Trophoblast cell (in vitro differentiated cells and primary cell): ENCODE measurements at regions not wholly inside any gene's neighbourhood (a gene's known extent, or its start where the extent isn't known, plus 50 kb on each side); places are given as distances from the start of the nearest gene placed in this dataset.

Experiments
- DNase-seq, 2 donors: peaks; one replicate each; pipeline ENCODE4 v3.0.0-alpha.2; 2016
- H2AFZ ChIP-seq: 2 replicates; pipeline ENCODE4 v1.6.1; 2013; ENCODE audit warnings: low read length, moderate library complexity, mild to moderate bottlenecking; ENCODE audit not compliant: insufficient read depth, poor library complexity
- H2AK5ac ChIP-seq: 2 replicates; pipeline ENCODE4 v1.6.1; 2013; ENCODE audit warnings: mild to moderate bottlenecking, low read length
- H2BK120ac ChIP-seq: 2 replicates; pipeline ENCODE4 v1.6.1; 2013; ENCODE audit warnings: low read length, mild to moderate bottlenecking, moderate library complexity; ENCODE audit not compliant: insufficient read depth, poor library complexity
- H2BK12ac ChIP-seq: 2 replicates; pipeline ENCODE4 v1.6.1; 2013; ENCODE audit warnings: mild to moderate bottlenecking, low read length, moderate library complexity
- H2BK5ac ChIP-seq: 2 replicates; pipeline ENCODE4 v1.6.1; 2013; ENCODE audit warnings: low read length, low read depth, moderate library complexity, mild to moderate bottlenecking; ENCODE audit not compliant: poor library complexity
- H3K14ac ChIP-seq: 2 replicates; pipeline ENCODE4 v1.6.1; 2013; ENCODE audit warnings: mild to moderate bottlenecking, low read length
- H3K18ac ChIP-seq: 2 replicates; pipeline ENCODE4 v1.6.1; 2013; ENCODE audit warnings: mild to moderate bottlenecking, low read length
- H3K23ac ChIP-seq: 2 replicates; pipeline ENCODE4 v1.6.1; 2013; ENCODE audit warnings: low read length
- H3K27ac ChIP-seq: 2 replicates; pipeline ENCODE4 v1.5.1; 2013; ENCODE audit warnings: low read depth, mild to moderate bottlenecking, inconsistent platforms, low read length, moderate library complexity
- H3K27me3 ChIP-seq: 2 replicates; pipeline ENCODE4 v1.6.1; 2013; ENCODE audit warnings: inconsistent platforms, mild to moderate bottlenecking, low read length, moderate library complexity; ENCODE audit not compliant: insufficient read depth
- H3K36me3 ChIP-seq, 2 experiments: 1 replicate in 1 of 2; 2 replicates in 1 of 2; pipeline ENCODE4 v1.6.1; 2013; ENCODE audit warnings: low read length in 2 of 2, mild to moderate bottlenecking in 2 of 2, moderate library complexity in 1 of 2; ENCODE audit not compliant: insufficient read depth in 2 of 2, control insufficient read depth in 1 of 2
- H3K4ac ChIP-seq: 2 replicates; pipeline ENCODE4 v1.6.1; 2013; ENCODE audit warnings: low read depth, mild to moderate bottlenecking, low read length, moderate library complexity
- H3K4me1 ChIP-seq, 2 experiments: 1 replicate in 1 of 2; 2 replicates in 1 of 2; pipeline ENCODE4 v1.6.1; 2013; ENCODE audit warnings: low read length in 2 of 2, mild to moderate bottlenecking in 2 of 2, moderate library complexity in 1 of 2; ENCODE audit not compliant: insufficient read depth in 2 of 2, control insufficient read depth in 1 of 2
- H3K4me2 ChIP-seq: 2 replicates; pipeline ENCODE4 v1.6.1; 2013; ENCODE audit warnings: inconsistent platforms, mild to moderate bottlenecking, low read length, moderate library complexity
- H3K4me3 ChIP-seq: 2 replicates; pipeline ENCODE4 v1.5.1; 2013; ENCODE audit warnings: mild to moderate bottlenecking, low read depth, low read length, inconsistent platforms
- H3K79me1 ChIP-seq: one replicate; pipeline ENCODE4 v1.6.1; 2013; ENCODE audit warnings: low read length
- H3K79me2 ChIP-seq: 2 replicates; pipeline ENCODE4 v1.6.1; 2013; ENCODE audit warnings: low read length, mild to moderate bottlenecking; ENCODE audit not compliant: control insufficient read depth, insufficient read depth, poor library complexity
- H3K9ac ChIP-seq: 2 replicates; pipeline ENCODE4 v1.6.1; 2013; ENCODE audit warnings: mild to moderate bottlenecking, low read length
- H3K9me3 ChIP-seq: 2 replicates; pipeline ENCODE4 v1.6.1; 2013; ENCODE audit warnings: low read depth, mild to moderate bottlenecking, control low read depth, inconsistent platforms, low read length; ENCODE audit not compliant: insufficient read depth
- H4K12ac ChIP-seq: 2 replicates; pipeline ENCODE4 v1.6.1; 2013; ENCODE audit warnings: low read depth, mild to moderate bottlenecking, low read length, moderate library complexity
- H4K8ac ChIP-seq: 2 replicates; pipeline ENCODE4 v1.6.1; 2013; ENCODE audit warnings: low read depth, mild to moderate bottlenecking, low read length, moderate library complexity
- H4K91ac ChIP-seq: one replicate; pipeline ENCODE4 v1.6.1; 2013; ENCODE audit warnings: low read depth, mild to moderate bottlenecking, low read length, moderate library complexity
- WGBS: extraction: QIAGEN DNeasy Blood & Tissue Kit; methylation state at CpG from one replicate; pipeline ENCODE4 v1.1.7; 2013; ENCODE audit warnings: missing lambda C conversion rate; ENCODE audit not compliant: insufficient read length, insufficient coverage; ENCODE audit errors: extremely low coverage; 5-methylcytosine and 5-hydroxymethylcytosine counted together

- Histone ChIP-seq H3K9ac (no peak overlapping the region), H3K23ac (no peak overlapping the region), H3K14ac (no peak overlapping the region), H2AFZ (no peak overlapping the region), H3K27me3 (no peaks in the 10 kb centered on the region), H3K4me3 (no peak overlapping the region), H3K79me1 (no peaks in the 10 kb centered on the region), H4K12ac (no peak overlapping the region), H3K4me2 (no peak overlapping the region), H3K9me3 (no peaks in the 10 kb centered on the region), H3K4ac (no peak overlapping the region), H3K27ac (no peak overlapping the region), H3K79me2 (no peaks in the 10 kb centered on the region), H2AK5ac (no peak overlapping the region), H2BK5ac (no peak overlapping the region), H3K36me3 (no peaks in the 10 kb centered on the region), H3K18ac (no peak overlapping the region), H4K8ac (no peak overlapping the region), H3K4me1 (peaks cover 0 to 4% of the 10 kb centered on the region in 2 experiments), H2BK120ac (no peak overlapping the region), H4K91ac (no peak overlapping the region), H2BK12ac (no peak overlapping the region)
- no peak for DNase-seq
- WGBS, result no CpG with 5 or more reads among the region's 2 CpGs
Observed at GRCh38 chr20:2242678-2243077, 53.1 kb upstream of the TGM3 start.

- Histone ChIP-seq H3K4me2 (no peak overlapping the region), H3K79me2 (no peaks in the 10 kb centered on the region), H3K27me3 (no peaks in the 10 kb centered on the region), H3K9me3 (no peaks in the 10 kb centered on the region), H2BK5ac (no peak overlapping the region), H3K9ac (no peak overlapping the region), H3K4me1 (peaks cover 0 to 4% of the 10 kb centered on the region in 2 experiments), H2BK12ac (no peak overlapping the region), H3K4ac (no peak overlapping the region), H2BK120ac (no peak overlapping the region), H3K79me1 (no peaks in the 10 kb centered on the region), H3K4me3 (no peak overlapping the region), H3K23ac (no peak overlapping the region), H4K12ac (no peak overlapping the region), H2AK5ac (no peak overlapping the region), H3K18ac (no peak overlapping the region), H4K91ac (no peak overlapping the region), H2AFZ (no peak overlapping the region), H4K8ac (no peak overlapping the region), H3K14ac (no peak overlapping the region), H3K27ac (no peak overlapping the region), H3K36me3 (no peaks in the 10 kb centered on the region)
- no peak for DNase-seq
- WGBS, result no CpG with 5 or more reads among the region's 4 CpGs
Observed at GRCh38 chr20:2244523-2244922, 51.3 kb upstream of the TGM3 start.

- no peak overlapping the region for H2AFZ ChIP-seq
- no peak overlapping the region for H2BK12ac ChIP-seq
- no peak overlapping the region for H4K12ac ChIP-seq
- H4K91ac ChIP-seq, result no peak overlapping the region
- H2BK120ac ChIP-seq, result no peak overlapping the region
- no peak overlapping the region for H3K4me2 ChIP-seq
- WGBS, result no CpG with 5 or more reads among the region's 6 CpGs
- no peaks in the 10 kb centered on the region for H3K36me3 ChIP-seq
- no peaks in the 10 kb centered on the region for H3K9me3 ChIP-seq
- H3K79me2 ChIP-seq, result no peaks in the 10 kb centered on the region
- no peak overlapping the region for H4K8ac ChIP-seq
- no peaks in the 10 kb centered on the region for H3K79me1 ChIP-seq
- no peak overlapping the region for H3K27ac ChIP-seq
- H3K4ac ChIP-seq, result no peak overlapping the region
- no peaks in the 10 kb centered on the region for H3K27me3 ChIP-seq
- no peak overlapping the region for H3K23ac ChIP-seq
- H3K4me1 ChIP-seq, result peaks cover 0 to 4% of the 10 kb centered on the region in 2 experiments
- H2BK5ac ChIP-seq, result no peak overlapping the region
- DNase-seq, result no peak
- H3K14ac ChIP-seq, result no peak overlapping the region
- H3K18ac ChIP-seq, result no peak overlapping the region
- H3K9ac ChIP-seq, result no peak overlapping the region
- H2AK5ac ChIP-seq, result no peak overlapping the region
- no peak overlapping the region for H3K4me3 ChIP-seq
Observed at GRCh38 chr20:2244993-2245392, 50.8 kb upstream of the TGM3 start.

DNA sequence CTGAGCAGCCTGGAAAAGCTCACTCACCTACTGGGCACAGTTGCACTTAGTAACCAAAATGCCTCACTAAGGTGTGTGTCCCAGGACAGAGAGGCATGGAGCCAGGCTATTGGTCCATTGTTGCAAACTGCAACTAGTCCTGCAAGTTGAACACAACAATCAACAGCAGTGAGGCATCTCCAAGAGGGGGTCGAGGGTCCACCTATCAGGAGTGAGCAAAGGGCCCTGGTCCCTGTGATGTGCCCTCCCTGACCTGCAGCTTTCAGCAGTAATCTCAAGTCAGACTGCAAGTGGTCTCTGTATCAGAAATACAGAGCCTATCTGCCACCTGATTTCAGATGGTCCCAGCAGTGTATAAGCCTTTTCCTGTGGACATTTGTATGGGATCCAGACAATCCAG lies 50.2 kb upstream of the TGM3 start:
- Histone ChIP-seq H3K36me3 (no peaks in the 10 kb centered on the region), H2BK12ac (no peak overlapping the region), H3K4me2 (no peak overlapping the region), H2AFZ (no peak overlapping the region), H2BK5ac (no peak overlapping the region), H3K18ac (no peak overlapping the region), H3K27me3 (no peaks in the 10 kb centered on the region), H3K79me1 (no peaks in the 10 kb centered on the region), H3K27ac (no peak overlapping the region), H3K79me2 (no peaks in the 10 kb centered on the region), H3K23ac (no peak overlapping the region), H3K4me1 (peaks cover 0 to 4% of the 10 kb centered on the region in 2 experiments), H3K4me3 (no peak overlapping the region), H4K91ac (no peak overlapping the region), H3K9ac (no peak overlapping the region), H2AK5ac (no peak overlapping the region), H3K14ac (no peak overlapping the region), H4K12ac (no peak overlapping the region), H3K9me3 (no peaks in the 10 kb centered on the region), H2BK120ac (no peak overlapping the region), H4K8ac (no peak overlapping the region), H3K4ac (no peak overlapping the region)
- WGBS, result no CpG with 5 or more reads among the region's 1 CpG
- no peak for DNase-seq
